Suprapubic skin (tissue), 3 donors: ENCODE measurements at regions not wholly inside any gene's neighbourhood (a gene's known extent, or its start where the extent isn't known, plus 50 kb on each side); places are given as distances from the start of the nearest gene placed in this dataset.

ENCODE experiments used
- EP300 ChIP-seq: sonication (generic); formaldehyde crosslinking; IDR thresholded peaks from one replicate; pipeline ENCODE4 v1.6.1; 2017; ENCODE audit warnings: antibody characterized with exemption
- TF ChIP-seq, protein P1 (sequence below), 2 donors: fragments of 200-600 bp in 1 of 2; fragments of 450-650 bp in 1 of 2; sonication (generic) in 1 of 2; IDR thresholded peaks; one replicate each; pipeline ENCODE4 v1.5.1; 2016 to 2019; ENCODE audit warnings: antibody characterized with exemption in 2 of 2, mild to moderate bottlenecking in 1 of 2, moderate library complexity in 1 of 2

DNA sequence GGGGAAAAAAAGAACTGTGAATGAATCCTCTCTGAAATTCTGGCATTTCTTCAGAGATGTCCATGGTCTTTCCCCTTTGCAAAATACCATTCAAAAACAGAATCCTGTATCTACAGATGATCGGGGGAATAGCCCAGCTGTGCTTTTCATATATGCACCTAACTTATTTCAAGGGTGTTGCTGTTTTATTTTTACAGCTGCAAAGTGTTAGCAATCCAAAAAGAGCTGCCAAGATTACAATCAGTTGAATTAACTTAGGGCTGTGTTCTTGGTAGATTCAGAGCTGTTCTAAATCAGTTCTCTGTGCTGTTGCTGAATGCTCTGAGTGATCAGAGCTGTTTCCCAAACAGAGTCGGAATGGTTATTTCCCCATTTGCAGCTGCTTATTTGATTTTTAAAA is 175.7 kb upstream of the SEMA6D start:
- TF ChIP-seq, protein P1, sequence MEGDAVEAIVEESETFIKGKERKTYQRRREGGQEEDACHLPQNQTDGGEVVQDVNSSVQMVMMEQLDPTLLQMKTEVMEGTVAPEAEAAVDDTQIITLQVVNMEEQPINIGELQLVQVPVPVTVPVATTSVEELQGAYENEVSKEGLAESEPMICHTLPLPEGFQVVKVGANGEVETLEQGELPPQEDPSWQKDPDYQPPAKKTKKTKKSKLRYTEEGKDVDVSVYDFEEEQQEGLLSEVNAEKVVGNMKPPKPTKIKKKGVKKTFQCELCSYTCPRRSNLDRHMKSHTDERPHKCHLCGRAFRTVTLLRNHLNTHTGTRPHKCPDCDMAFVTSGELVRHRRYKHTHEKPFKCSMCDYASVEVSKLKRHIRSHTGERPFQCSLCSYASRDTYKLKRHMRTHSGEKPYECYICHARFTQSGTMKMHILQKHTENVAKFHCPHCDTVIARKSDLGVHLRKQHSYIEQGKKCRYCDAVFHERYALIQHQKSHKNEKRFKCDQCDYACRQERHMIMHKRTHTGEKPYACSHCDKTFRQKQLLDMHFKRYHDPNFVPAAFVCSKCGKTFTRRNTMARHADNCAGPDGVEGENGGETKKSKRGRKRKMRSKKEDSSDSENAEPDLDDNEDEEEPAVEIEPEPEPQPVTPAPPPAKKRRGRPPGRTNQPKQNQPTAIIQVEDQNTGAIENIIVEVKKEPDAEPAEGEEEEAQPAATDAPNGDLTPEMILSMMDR (IDR thresholded peaks at IDR 0.05) = no peak
- no peak for TF ChIP-seq EP300
